Activated naive CD4-positive, alpha-beta T cell treated with anti-CD3 and anti-CD28 coated beads, Interleukin-2, amount 50 U/mL, for 72 hours (primary cell): ENCODE measurements at regions not wholly inside any gene's neighbourhood (a gene's known extent, or its start where the extent isn't known, plus 50 kb on each side); places are given as distances from the start of the nearest gene placed in this dataset.
"Not testable (repeated sequence)": the region's sequence is repeated elsewhere in the genome, so short reads cannot be mapped to it uniquely, and the experiment has no call there.

Experiments
- ATAC-seq, 2 donors: fragments of 150-1000 bp; cut with Tn5 transposase; 2 replicates each; pipeline ENCODE4 v1.10.0; 2021; ENCODE audit warnings: mild to moderate bottlenecking in 2 of 2, moderate library complexity in 2 of 2
- DNase-seq, 2 donors: peaks; one replicate each; pipeline ENCODE4 v3.0.0; 2021 to 2022; ENCODE audit warnings: low spot score in 2 of 2
- H3K27ac Mint-ChIP-seq, 2 donors: one replicate each; pipeline ENCODE4 v1.8.0; 2022; ENCODE audit warnings: mild to moderate bottlenecking in 2 of 2, mixed read lengths in 2 of 2
- H3K36me3 Mint-ChIP-seq, 2 donors: one replicate each; pipeline ENCODE4 v1.8.0; 2022; ENCODE audit warnings: mixed read lengths in 2 of 2
- H3K9me3 Mint-ChIP-seq, 2 donors: one replicate each; pipeline ENCODE4 v1.8.0; 2022; ENCODE audit warnings: mixed read lengths in 2 of 2

- no peak overlapping the region for H3K27ac Mint-ChIP-seq
- peak in 1 of 2 donors; percentile 74 for ATAC-seq
- DNase-seq, result no peak
- no peaks in the 10 kb centered on the region for H3K9me3 Mint-ChIP-seq
- no peaks in the 10 kb centered on the region for H3K36me3 Mint-ChIP-seq
These were observed 97.5 kb downstream of the SH3YL1 start for GRCh38 chr2:166381-166780.

- no peaks in the 10 kb centered on the region for H3K9me3 Mint-ChIP-seq
- DNase-seq, result no peak
- H3K27ac Mint-ChIP-seq, result no peak overlapping the region
- no peak for ATAC-seq
- H3K36me3 Mint-ChIP-seq, result no peaks in the 10 kb centered on the region
These were observed 98.3 kb downstream of the SH3YL1 start for GRCh38 chr2:165530-165929.

DNA sequence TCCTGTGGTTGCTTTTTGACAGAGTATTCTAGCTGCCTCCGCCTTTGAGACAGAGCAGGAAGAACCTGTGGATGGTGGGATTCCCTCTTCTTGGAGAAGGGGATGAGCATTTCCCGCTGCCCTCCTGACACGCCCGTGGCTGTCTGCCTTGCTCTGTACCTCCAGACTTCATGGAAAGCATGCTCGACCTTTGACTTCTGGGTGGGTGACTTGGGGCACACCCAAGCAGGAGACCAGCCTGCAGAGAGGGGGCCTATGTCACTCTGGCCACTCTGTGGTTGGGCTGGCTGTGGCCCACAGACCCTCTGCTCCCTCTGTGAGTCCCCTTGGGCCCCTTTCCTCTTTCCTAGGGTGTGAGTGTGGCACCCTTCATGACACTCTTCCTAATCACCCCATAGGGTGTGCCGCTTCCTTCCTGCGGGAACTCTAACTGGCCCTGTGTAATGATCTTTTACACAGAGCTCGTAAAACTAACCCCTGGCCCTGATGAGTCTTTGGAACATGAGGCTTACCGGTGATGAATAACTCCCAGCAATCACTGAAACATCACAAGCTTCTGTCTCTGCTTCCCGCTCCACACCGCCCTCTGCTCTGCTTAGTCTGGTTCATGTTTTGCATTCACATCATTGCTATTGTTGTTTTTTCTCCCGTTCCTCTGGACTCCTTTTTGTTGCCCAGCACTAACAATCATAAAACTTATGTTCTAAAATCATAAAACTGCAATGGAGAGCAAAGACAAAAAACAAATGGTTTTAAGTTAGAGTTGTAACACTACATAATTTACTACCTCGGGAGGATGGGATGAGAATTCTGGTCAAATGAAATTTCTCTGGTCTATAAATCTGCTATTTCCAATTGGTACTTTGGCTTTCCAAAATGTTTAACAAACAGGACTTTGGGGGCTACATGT, 101.1 kb downstream of the SH3YL1 start:
- Mint-ChIP-seq H3K36me3 (no peaks in the 10 kb centered on the region), H3K9me3 (no peaks in the 10 kb centered on the region), H3K27ac (no peak overlapping the region)
- no peak for DNase-seq
- no peak for ATAC-seq

GRCh38 chr2:161729-162128, 102.1 kb downstream of the SH3YL1 start:
- Mint-ChIP-seq H3K27ac (no peak overlapping the region), H3K36me3 (no peaks in the 10 kb centered on the region)

GRCh38 chr2:151553-152334, 105.4 kb upstream of the FAM110C start:
- no peaks in the 10 kb centered on the region for H3K9me3 Mint-ChIP-seq
- no peak for DNase-seq
- H3K36me3 Mint-ChIP-seq, result no peaks in the 10 kb centered on the region
- no peak overlapping the region for H3K27ac Mint-ChIP-seq
- ATAC-seq, result no peak

More at GRCh38 chr2:161729-162128, 102.1 kb downstream of the SH3YL1 start:
- DNase-seq (no peak), ATAC-seq (no peak)
- no peaks in the 10 kb centered on the region for H3K9me3 Mint-ChIP-seq

- no peaks in the 10 kb centered on the region for H3K9me3 Mint-ChIP-seq
- ATAC-seq (no peak), DNase-seq (no peak)
- no peaks in the 10 kb centered on the region for H3K36me3 Mint-ChIP-seq
- H3K27ac Mint-ChIP-seq, result no peak overlapping the region
These were observed 99.1 kb upstream of the FAM110C start for GRCh38 chr2:145407-145806.

- no peaks in the 10 kb centered on the region for H3K9me3 Mint-ChIP-seq
- no peak overlapping the region for H3K27ac Mint-ChIP-seq
- no peaks in the 10 kb centered on the region for H3K36me3 Mint-ChIP-seq
- DNase-seq (no peak), ATAC-seq (no peak)
These were observed 95.3 kb upstream of the FAM110C start for GRCh38 chr2:141611-142010.

- DNase-seq (no peak), ATAC-seq (no peak)
- Mint-ChIP-seq H3K27ac (no peak overlapping the region), H3K36me3 (no peaks in the 10 kb centered on the region), H3K9me3 (no peaks in the 10 kb centered on the region)
These were observed 90.4 kb upstream of the FAM110C start for GRCh38 chr2:136666-137065.

- H3K9me3 Mint-ChIP-seq, result peaks cover 0 to 5% of the 10 kb centered on the region in 2 donors
- DNase-seq (no peak), ATAC-seq (no peak)
- no peak overlapping the region for H3K27ac Mint-ChIP-seq
- no peaks in the 10 kb centered on the region for H3K36me3 Mint-ChIP-seq
These were observed 87.6 kb upstream of the FAM110C start for GRCh38 chr2:133675-134593.

- H3K27ac Mint-ChIP-seq, H3K36me3 Mint-ChIP-seq, ATAC-seq, H3K9me3 Mint-ChIP-seq, DNase-seq: not testable (repeated sequence)
These were observed 80.5 kb upstream of the FAM110C start for GRCh38 chr2:126769-127168.

DNA sequence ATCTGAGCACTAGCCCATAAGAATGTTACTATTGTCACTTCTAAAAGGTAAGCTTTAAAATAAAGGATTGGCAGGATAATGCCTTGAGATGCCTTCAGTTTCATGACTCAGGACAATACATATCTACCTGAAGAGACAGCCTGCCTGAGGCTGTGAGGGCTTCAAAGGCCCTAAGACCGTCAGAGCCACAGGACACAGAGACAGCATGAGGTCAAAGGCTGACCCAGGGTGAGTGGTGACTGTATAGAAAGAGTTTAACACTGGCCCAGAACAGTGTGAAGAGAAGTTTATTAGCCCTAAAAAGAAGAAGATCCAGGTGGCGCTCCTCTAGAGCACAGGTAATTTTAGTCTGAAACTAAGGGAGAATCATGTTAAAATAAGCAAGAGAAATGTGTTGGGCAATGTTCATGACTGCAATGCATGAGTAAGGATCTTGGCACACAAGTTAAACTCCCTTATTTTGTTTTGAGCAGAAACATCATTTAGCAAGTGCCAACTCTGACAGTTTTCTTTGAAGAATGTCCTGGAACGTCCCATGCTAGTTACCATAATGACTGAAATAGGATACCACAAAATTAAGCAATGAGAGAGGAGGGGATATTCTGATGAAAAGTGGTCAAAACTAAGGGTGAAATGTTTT, 78.1 kb upstream of the FAM110C start:
- Mint-ChIP-seq H3K36me3 (no peaks in the 10 kb centered on the region), H3K9me3 (peaks cover 0 to 1% of the 10 kb centered on the region in 2 donors), H3K27ac (no peak overlapping the region)
- DNase-seq (no peak), ATAC-seq (no peak)

DNA sequence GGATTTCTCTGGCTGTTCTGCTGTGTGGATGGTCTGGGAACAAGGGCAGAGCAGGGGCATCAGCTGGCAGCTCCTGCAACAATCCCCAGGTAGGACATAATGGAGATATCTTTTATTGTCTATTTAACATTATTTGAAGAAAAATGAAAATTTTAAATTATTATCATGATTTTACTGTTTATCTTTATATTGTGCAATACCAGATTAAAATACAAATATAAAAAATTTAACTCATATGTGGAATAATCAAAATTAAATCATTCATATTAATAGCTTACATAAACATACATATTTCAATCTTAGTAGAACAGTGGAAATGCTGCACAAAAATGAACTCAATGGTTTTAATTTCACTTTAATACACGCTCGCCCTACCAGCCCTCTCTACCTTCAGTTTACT, 70.6 kb upstream of the FAM110C start:
- Mint-ChIP-seq H3K36me3 (no peaks in the 10 kb centered on the region), H3K9me3 (no peaks in the 10 kb centered on the region), H3K27ac (no peak overlapping the region)
- no peak for DNase-seq
- ATAC-seq, result no peak

DNA sequence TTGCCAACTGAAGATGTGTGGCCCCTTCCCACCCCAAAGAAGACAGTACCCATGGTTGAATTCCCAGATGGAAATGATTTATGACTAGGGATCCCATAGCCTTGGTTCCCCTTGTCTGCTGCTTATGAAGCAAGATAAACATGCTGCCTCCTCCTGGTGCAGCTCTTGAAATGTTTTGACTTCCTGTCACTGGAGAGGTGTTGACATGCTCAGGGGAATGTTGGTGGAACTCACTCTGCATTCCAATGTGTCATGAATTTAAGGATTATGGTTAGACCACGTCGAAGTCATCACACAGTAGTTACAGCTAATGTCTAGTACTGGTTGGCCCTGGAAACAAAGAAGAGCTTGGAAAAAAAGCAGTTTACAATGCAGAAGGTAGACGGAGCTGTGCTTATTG, 69.0 kb upstream of the FAM110C start:
- H3K36me3 Mint-ChIP-seq, result no peaks in the 10 kb centered on the region
- ATAC-seq, result no peak
- DNase-seq, result no peak
- no peak overlapping the region for H3K27ac Mint-ChIP-seq
- H3K9me3 Mint-ChIP-seq, result no peaks in the 10 kb centered on the region

DNA sequence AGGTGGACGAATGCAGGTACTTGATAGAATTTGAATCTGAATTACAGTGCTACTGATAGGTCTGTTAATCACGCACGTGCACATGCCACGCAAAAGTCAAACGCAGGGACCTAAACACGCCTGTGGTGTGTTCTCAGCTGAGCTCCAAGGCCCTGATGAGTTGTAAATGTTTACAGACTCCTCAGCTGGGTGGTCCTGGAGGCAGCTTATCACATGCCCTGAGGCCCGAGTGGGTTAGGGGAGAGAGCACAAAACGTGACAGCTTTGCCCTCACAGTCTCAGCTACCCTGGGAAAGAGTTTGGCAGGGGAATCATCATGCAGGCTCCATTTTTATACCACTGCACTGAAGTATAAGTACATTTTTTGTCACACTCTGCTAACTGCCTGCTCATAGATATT, 68.3 kb upstream of the FAM110C start:
- no peak for ATAC-seq
- H3K36me3 Mint-ChIP-seq, result no peaks in the 10 kb centered on the region
- no peak overlapping the region for H3K27ac Mint-ChIP-seq
- H3K9me3 Mint-ChIP-seq, result no peaks in the 10 kb centered on the region
- DNase-seq, result no peak

DNA sequence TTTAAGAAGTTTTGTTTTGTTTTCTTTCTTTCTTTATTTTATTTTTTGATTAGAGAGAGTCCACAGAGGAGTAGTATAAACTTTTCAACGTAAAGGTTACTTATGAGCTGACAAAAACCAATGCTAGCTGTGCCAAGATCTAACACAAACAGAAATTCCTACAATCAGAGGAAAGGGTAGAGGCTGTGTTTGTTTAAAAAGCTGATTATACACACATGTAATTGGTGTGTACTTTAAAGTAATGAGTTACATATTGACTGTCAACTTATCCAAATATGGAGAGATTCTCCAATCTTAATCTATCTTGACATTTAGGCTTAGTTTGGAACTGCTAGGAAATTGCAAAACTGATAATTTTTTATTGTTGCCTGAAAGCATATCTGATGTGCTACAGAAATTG, 63.7 kb upstream of the FAM110C start:
- ATAC-seq (no peak), DNase-seq (no peak)
- no peak overlapping the region for H3K27ac Mint-ChIP-seq
- H3K36me3 Mint-ChIP-seq, result peaks cover 19 to 20% of the 10 kb centered on the region in 2 donors
- peaks cover 16 to 28% of the 10 kb centered on the region in 2 donors for H3K9me3 Mint-ChIP-seq
